HG02884 (cell line): ENCODE measurements at regions not wholly inside any gene's neighbourhood (a gene's known extent, or its start where the extent isn't known, plus 50 kb on each side); places are given as distances from the start of the nearest gene placed in this dataset.

Experiments
- ATAC-seq: cut with Tn5 transposase; IDR thresholded peaks from one replicate; pipeline ENCODE4 v1.9.1; 2021; ENCODE audit warnings: mild to moderate bottlenecking, moderate library complexity; ENCODE audit not compliant: unreplicated experiment

DNA sequence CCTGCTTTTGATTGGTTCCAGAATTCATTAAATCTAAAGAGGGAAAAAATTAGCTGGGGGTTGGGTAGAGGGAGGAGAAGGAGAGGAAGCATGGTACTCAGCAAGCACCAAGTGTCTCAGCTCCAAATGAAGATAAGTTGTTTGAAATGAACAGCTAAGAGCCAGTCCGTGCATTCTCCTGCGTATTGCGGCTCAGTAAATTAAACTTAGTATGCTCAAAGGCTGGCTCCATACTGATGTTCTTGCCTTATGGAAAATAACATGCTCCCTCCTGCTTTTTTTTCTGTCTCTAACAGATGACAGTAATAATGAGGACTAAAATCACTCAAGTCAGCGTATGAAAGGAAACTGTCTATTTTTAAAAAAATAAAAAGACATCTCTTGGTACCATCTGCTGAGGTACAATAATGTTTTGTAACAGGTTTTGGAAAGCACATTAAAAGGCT, 161.0 kb downstream of the SPATA31D1 start:
- ATAC-seq: no peak

DNA sequence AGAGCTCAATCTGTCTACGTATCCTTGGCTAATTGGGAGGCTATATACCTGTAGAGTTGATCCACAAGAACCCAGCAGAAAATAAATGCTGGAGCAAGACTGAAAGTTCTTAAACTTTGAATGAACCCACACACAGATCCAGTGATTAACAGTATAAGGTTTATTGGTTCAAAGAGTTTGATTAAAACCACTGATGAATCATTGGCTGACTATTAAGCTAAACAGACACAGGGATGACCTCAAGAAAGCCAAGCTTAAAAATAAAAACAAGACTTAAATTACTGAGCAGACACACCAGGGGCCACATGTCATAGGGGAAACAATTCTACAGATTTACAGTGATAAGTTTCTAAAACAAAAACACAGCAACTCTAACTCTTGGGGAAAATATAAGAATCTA, 163.6 kb downstream of the SPATA31D1 start:
- no peak for ATAC-seq

DNA sequence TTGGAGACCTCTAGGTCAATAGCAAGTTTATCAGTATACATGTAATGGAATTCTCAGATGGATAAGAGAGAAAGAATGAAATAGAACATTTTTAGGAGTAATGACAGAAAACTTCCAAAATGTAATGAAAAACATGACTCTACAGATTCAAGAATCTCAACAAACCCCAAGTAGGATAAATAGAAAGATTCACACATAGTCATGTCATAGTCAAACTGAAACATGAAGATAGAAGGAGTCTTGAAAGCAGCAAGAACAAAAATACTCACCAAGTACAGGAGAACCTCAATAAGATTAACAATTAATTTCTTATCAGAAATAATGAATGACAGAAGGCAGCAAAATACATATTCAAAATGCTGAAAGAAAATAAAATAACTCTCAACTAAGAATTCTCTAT, 164.5 kb downstream of the SPATA31D1 start:
- ATAC-seq: no peak

DNA sequence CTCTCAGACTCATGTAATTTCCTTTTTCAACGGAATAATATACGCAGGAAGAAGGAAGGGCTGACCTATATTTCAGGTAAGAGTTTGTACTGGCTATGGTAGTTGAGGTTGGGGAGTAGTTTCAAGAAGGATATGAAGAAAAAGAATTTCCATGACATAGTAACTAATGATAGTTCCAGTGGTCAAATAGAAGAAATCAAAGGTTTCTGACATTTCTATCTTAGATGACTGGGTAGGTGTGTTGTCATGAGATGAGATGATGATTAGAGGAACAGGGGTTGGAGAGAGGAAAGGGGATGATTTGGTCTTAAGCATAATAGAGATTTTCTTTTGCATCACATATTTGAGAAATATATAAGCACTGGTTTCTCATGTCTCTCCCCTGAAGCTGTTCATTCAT, 166.0 kb downstream of the SPATA31D1 start:
- no peak for ATAC-seq

DNA sequence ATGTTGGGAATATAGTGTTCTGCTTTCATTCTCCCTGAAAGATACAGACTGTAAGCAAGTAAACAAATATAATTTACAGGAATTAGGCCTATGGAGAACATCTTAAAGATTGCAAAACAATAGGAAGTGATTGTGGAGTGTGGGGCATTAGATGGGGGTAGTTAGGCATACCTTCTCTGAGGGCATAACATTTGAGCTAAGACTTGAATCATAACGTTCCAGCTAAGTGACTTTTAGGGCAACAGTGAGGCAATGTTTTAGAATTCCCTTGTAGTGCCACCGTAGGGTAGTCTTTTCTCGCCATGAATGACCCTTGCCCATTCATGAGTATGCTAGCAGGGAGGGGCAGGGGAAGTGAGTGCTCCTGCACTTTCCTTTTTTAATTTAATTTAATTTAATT, 173.3 kb downstream of the SPATA31D1 start:
- no peak for ATAC-seq

DNA sequence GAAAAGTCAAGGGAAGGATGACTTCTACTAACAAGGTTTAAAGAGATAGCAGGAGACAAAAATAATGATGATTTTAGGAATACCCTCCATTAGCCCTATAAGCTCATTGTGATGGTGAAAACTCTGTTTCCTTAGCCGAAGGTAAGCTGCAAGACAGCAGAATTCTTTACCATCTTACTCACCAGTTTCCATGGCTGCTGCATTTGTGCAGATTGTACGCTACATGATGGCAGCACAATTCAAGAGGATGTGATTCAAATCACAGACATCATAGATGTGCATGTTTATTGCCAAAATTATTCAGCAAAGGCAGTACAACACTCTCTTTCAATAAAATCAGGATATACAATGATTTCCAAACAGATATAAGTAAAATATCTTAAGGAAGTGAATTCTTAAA, 175.6 kb downstream of the SPATA31D1 start:
- ATAC-seq: no peak

DNA sequence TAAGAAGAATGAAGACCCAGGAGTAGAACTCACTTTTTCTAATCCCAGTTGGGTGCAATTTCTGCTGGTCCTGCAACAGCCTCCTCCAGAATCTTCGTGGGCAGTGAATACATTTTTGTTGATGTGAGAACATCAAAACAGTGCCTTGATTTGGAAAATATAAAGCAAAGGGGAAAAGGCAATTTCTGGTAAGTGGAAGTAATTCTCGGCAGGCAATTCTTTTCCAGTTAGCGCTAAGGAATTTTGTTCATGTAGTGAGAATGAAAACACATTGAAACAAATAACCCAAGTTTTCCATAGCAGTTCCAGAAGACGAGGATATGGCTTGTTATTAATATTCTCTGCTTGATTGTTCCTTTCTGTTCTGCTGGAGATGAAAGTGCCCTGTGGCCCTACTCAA, 178.7 kb downstream of the SPATA31D1 start:
- ATAC-seq: no peak

DNA sequence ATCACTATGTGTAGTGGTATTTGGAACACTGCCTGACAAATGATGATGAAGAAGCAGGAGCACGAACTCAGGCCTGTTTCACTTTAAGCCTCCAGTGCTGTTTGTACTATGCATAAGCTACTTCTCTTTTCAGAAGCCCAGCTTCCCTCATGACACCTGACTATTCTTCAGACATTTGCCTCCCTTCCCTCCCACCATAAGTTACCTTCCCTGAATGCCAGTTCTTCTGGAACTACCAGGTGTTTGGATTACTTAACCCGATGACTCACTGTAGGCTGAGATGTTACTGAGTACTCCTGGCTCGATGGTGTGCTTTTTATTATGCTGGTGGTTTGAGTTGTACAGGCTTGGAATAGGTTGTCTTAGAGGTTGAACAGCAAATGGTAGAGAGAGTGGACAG, 180.0 kb downstream of the SPATA31D1 start:
- ATAC-seq: no peak

DNA sequence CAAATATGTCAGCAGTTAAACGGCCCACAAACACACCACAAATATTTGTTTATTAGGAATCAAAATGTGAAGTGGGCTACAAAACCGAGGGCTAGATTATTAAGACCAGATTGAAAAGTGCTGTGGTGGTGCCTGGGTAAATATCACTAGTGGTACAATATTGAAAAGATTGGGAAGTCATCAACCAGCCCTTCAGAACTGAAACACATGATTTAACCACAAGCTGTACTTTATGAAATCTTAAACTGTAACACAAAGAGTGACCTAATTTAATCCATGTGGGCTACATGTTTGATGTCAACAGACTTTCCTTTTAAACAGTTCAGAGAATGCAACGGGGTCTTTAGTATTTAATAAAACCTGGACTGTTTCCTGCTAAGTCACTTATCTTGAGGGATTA, 182.3 kb downstream of the SPATA31D1 start:
- ATAC-seq: no peak

DNA sequence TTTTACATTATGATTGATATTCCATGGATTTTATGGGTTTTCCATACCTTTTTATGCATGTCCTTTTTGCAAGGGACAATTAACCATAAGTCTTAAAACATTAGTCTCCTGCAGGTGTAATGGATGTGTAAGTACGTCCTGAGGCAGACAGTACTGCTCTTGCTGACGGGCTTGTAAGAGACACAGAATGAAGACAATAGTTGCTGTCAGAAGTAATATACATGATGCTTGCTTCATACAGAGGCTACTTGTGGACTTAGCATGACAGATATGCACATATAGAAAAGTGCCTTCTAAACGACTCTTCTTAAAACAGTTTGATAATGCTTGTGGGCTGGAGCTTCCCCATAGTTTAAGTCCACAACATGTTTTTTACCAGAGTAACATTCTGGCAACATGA, 182.7 kb downstream of the SPATA31D1 start:
- ATAC-seq: no peak

DNA sequence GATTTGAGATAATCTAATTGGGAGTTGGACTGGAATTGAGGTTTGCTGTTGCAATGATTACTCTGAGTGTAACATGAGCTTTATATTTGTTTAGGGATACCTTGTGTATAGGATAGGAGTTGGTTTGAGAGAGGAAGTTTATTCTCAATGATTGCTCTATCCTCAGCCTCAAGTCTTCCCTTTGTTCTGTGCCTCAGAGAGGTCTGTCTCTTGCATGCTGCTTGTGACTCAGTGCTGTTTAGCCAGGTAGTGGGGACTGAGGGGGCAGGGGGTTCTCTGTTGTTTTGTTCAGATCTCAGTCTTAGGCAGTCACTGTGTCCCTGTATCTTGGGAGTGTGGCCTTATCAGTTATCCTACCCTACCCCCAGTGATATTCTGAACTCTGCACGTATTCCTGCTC, 192.1 kb downstream of the SPATA31D1 start:
- no peak for ATAC-seq

DNA sequence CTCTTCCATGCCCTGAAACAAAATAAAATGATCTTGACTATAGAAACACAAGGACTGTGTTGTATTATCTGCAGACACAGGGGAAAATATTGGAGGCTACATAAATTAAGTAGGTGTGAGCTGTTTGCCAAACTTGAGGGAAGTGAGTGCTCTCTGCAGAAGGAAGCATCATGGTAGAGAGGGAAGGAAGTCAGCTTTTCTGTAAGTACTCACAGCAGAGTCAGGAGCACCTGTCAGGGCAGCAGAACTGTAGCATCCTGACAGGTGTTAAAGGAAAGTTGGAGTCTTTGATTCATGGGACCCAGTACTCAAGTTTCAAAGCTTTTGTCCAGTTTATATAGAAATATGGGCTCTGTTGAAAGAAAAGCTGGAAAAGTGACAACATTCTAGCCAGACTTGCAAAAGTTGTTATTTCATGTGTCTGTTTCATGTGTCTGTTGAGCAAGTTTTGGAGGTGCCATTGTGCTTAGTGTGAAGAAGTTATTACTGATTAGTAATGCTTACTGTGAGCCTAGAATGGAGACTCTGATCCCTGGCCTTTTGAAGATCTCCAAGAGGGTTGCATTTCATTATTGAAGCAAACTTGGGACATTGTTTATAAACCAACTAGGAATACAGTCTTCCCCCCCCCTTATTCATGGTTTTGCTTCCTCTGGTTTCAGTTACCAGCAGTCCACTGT, 194.7 kb downstream of the SPATA31D1 start:
- ATAC-seq: no peak

DNA sequence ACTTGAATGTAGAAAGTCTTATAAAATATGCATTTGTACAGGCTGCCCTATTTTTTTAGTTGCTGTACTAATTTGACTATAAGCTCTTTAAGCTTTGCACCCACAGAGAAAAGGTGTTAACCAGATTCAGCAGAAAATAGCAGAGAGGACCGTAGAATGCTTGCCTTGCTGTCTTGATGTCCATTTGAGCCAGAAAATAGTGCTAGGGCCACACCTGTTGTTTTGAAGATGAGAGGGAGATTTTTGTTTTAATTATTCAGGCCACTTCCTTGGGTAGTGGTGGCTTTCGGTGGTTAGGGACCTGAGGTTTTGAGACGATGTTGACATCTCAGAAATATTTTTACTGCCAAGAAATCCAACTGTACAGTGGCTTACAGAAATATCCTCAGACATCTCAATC, 196.0 kb downstream of the SPATA31D1 start:
- ATAC-seq: peak; percentile 78

DNA sequence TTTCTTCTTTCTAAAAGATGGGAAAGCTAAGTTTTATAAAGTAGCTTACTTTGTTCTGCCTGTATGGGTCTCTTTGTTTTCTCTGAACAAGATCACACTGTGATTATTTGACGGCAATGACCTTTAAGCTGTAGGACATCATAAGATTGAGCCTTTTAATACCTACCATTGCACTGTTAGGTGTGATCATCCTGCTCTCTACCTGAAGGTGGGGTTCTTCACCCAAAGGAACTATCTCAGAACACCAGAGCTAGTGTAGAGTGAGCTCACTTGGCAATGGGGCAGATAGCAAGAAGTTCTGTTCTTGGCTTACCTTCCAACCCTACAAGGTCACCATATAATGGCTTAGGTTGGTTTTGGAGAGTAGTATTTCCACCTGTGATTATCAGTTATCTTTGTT, 200.2 kb downstream of the SPATA31D1 start:
- no peak for ATAC-seq

DNA sequence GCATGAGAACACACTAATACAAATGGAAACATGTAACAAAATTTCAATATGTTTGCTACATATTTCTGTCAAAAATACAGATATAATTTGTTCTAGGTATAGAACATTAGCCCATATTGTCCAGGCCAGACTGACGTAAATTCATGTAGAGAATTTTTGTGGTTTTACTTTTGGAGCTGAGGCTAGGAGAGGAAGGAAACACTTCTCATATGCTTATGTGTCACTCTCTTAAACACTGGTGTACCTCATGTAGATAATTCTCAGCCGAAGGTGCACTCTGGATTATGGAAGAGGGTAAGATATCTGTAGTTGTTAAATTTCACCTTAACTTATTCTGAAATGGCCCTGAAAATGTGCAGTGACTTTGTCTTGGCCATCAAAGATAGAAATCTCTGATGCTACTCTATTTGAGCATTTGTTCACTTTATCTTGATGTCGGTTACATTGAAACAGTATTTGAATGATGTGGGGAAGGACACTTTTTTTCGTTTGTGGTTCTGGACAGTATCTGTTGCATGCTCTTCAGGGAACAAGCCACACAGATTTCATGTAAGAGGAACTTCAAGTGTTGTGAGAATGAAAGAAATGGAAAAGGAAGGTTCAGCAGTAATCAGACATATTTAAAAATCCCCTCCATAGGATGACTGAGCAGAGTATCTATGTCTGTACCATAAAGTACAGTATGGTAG, 202.7 kb downstream of the SPATA31D1 start:
- ATAC-seq: no peak

DNA sequence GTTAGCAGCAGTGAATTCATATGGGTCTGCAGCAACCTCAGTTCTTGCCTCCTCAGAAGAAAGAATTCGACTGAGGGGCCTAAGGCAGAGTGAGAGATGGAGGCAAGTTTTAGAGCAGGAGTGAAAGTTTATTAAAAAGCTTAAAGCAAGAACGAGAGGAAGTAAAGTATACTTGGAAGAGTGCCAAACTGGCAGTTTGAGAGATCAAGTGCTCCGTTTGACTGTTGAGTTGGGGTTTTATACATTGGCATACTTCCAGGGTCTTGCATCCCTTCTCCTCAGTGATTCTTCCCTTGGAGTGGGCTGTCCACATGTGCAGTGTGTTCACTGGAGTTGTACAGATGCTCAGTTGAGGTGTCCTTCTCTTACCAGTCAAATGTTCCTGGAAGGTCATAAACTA, 203.6 kb downstream of the SPATA31D1 start:
- ATAC-seq: no peak

DNA sequence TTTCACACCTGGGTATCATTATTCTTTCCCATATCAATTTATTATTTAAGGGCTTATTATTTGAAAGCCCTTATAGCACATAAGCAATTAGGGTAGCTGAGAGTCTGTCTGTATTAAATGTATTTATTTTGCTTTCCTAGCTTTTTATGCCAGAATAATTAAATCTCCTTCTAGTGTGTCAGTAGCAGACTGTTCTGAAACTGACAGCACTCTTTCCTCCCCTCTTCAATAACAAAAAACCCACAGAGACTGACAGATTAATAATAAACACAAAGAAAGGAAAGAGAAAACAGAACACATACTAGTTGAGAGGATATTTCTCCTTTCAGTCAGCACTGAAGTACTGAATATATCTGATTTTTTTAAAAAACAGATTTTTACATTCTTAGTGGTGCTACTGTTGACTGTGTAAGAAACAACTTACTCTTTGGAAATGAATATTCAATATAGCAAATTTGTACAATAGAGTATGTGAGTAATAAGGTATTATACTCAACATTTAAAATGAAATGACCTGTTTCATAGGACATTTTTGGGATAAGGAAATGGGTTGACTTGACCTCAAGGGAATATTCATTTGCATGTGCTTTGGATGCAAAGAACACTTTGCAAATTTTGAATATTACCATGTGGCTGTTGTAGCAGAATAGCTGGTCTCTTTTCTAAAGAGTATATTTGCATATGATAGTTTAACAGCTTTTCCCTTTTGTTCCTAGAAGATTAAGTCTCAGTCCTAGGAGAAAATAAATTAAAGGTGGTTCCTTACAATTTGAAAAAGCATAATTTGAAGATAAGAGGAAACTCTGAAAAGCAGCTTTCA, 208.3 kb downstream of the SPATA31D1 start:
- no peak for ATAC-seq

DNA sequence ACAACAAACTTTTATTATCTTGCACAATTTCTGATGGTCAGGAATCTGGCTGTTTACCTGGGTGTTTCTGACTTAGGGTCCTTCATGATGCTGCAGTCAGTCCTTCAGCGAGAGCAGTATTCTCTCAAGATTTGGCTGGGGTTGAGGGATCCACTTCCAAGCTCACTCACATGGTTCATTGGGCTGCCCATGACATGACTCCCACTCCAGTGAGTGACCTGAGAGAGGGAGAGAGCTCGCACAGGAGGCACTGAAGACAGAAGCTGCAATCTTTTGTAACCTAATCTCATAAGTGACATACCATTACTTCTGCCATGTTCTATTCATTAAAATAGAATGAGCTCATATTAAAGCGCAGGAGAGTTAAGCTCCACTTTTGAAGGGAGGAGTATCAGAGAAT, 212.6 kb downstream of the SPATA31D1 start:
- ATAC-seq: no peak

DNA sequence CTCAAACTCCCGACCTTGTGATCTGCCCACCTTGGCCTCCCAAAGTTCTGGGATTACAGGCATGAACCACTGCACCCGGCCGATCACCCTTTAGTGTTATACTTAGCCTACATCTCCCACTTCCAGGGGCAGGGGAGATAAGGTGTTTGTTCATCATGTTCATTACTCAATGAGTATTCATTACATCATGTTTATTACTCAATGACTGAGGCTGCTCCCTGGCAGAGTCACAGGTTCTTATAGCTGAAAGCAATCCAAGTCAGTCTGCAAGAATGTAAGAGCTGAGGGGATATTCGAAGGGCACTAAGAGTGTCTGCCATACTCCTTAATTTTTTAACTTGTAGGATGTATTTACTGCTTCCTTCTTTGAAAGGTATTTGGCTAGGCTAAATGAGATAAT, 214.2 kb downstream of the SPATA31D1 start:
- no peak for ATAC-seq

DNA sequence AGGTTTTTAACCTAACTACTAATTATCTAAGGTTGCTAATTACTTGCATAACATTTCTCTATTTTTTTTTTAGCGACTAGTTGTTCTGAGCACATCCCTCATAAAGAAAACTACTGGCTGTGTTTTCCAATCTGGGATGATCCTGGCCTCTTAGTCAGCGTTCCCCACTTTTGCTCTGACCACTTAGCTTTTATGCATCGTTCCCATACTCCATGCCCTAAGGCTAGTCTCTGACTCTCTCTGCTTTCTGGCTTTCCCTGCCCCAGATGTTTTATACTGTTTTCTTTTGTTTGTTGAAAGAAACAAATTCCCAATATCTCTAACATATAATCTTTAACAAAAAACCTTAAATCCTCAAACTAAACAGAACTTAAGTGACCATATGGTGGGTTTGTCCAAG, 217.9 kb downstream of the SPATA31D1 start:
- no peak for ATAC-seq

DNA sequence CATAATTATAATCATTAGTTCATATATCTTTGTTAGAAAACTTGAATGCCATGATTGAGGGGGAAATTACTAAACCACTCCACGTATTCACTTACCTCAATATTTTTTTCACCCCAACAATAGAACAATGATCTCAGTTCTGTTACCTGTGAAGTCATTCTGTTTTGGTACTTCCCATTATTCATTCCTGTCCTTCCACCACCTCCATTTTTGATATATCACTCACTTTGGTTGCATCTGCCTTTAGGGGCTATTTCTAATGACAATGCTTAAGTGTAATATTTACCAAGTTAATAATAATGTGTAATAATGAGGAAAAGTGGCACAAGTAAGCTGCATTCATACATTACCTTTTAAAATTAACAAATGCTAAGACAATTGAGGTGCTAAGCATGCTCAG, 218.4 kb downstream of the SPATA31D1 start:
- no peak for ATAC-seq
